Motor neuron (in vitro differentiated cells): ENCODE measurements at regions not wholly inside any gene's neighbourhood (a gene's known extent, or its start where the extent isn't known, plus 50 kb on each side); places are given as distances from the start of the nearest gene placed in this dataset.
A peak's percentile ranks its signal among the peaks of the same experiment; 100 is the strongest.
"Not testable (repeated sequence)": the region's sequence is repeated elsewhere in the genome, so short reads cannot be mapped to it uniquely, and the experiment has no call there.

Experiments
- ATAC-seq, 8 experiments: fragments of 200-7000 bp; cut with Tn5 transposase; replicated peaks in 6 of 8; 2 replicates each; pipeline ENCODE4 v1.8.0; 2021; ENCODE audit warnings: mild to moderate bottlenecking in 8 of 8, moderate library complexity in 8 of 8
- H3K27ac ChIP-seq, 2 donors: fragments of 250-450 bp; sonication (Bioruptor Pico); 2 replicates each; pipeline ENCODE4 v1.9.0; 2021; ENCODE audit warnings: antibody characterized with exemption in 2 of 2, mild to moderate bottlenecking in 2 of 2, moderate library complexity in 1 of 2
- H3K4me1 ChIP-seq, 2 donors: fragments of 250-450 bp; sonication (Bioruptor Pico); replicated peaks in 1 of 2; 2 replicates each; pipeline ENCODE4 v1.6.1; 2021; ENCODE audit warnings: antibody characterized with exemption in 2 of 2, mild to moderate bottlenecking in 2 of 2, moderate library complexity in 1 of 2
- H3K4me3 ChIP-seq, 5 donors: fragments of 250-450 bp; sonication (Bioruptor Pico); 2 replicates each; pipeline ENCODE4 v1.9.0; 2021; ENCODE audit warnings: antibody characterized with exemption in 5 of 5, mild to moderate bottlenecking in 5 of 5, moderate library complexity in 4 of 5
- WGBS, 10 experiments: fragments of 450-650 bp; shearing (Covaris generic); methylation state at CpG; one replicate each; pipeline ENCODE4 v1.0.0; 2022; 5-methylcytosine and 5-hydroxymethylcytosine counted together
- in situ Hi-C, 9 experiments: fragments of 400-800 bp; cut with MboI; loops; one replicate each; pipeline ENCODE4 v1.15.0; 2021; ENCODE audit warnings: low sequenced_read_pairs in 9 of 9, low pct_unique_long_range_greater_than_20kb in 2 of 9; ENCODE audit not compliant: unreplicated experiment in 9 of 9

DNA sequence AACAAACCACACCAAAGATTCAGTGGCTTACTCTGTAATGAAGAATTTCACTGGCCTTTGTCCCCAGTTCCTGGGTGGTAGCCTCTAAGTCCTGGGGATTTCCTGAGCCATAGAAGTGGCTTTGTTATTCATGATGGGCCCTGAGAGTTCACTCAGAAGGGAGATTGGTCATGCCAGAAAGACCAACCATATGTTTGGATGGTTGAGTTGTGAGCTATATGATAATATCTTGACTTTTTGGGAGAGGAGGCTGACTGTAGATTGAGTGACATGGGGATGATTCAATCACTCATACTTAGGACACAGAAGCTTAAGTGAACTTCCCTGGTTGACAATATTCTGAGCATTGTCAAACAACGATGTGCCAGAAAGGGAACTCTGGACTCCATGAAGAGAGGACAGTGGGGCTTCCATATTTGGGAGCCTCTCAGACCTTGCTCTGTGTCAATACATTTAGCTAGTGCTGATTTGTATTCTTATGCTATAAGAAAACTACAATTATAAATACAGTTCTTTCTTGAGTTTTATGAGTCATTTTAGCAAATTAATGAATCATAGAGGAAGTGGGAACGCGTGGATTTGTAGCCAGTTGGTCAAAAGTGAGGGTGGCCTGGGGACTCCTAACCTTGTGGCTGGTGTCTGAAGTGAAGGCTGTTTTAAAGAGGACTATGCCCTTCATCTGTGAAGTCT lies 392.0 kb downstream of the GBA3 start:
- no peak overlapping the region for H3K27ac ChIP-seq
- H3K4me1 ChIP-seq = no peaks in the 10 kb centered on the region
- ATAC-seq = peak in 1 of 8 experiments; percentile 96
- no peak overlapping the region for H3K4me3 ChIP-seq
- 13 to 100% (median 82%) methylated on average over 1 to 3 of the region's 3 CpGs; no CpG with 5 or more reads in 2 of the 10 experiments for WGBS, 10 experiments
- in situ Hi-C loops = no loop called here

DNA sequence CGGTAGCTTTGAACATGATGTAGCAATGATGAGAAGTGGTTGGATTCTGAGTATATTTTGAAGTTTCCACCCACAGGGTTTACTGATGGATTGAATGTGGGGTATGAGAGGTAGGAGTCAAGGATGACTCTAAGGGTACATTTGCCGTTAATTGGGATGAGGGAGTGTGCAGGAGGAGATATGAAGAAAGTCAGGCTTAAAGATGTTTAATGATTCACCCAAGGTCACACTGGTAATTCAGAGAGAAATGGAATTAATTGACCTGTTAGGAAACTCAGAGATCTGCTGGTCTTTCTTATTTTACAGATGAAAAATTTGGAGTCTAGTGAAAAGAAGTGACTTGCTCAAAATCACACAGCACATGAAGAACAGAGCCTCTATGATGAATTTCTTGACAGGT lies 390.7 kb downstream of the GBA3 start:
- no peak overlapping the region for H3K27ac ChIP-seq
- in situ Hi-C loops = no loop called here
- ATAC-seq = no peak
- H3K4me1 ChIP-seq = no peaks in the 10 kb centered on the region
- H3K4me3 ChIP-seq = no peak overlapping the region
- 20 to 92% (median 73%) methylated on average over 1 to 2 of the region's 2 CpGs; no CpG with 5 or more reads in 2 of the 10 experiments for WGBS, 10 experiments

DNA sequence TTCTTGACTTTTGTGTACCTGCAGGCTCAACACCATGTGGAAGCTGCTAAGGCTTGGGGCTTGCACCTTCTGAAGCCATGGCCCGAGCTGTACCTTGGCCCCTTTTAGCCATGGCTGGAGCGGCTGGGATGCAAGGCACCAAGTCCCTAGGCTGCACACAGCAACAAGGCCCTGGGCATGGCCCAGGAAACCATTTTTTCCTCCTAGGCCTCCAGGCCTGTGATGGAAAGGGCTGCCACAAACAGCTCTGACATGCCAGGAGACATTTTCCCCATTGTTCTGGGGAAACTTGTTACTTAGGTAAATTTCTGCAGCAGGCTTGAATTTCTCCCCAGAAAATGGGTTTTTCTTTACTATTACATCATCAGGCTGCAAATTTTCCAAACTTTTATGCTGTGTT lies 387.4 kb downstream of the GBA3 start:
- H3K27ac ChIP-seq, ATAC-seq, H3K4me1 ChIP-seq, H3K4me3 ChIP-seq, in situ Hi-C loops: not testable (repeated sequence)
- 0 to 83% methylated on average over 1 of the region's 2 CpGs; no CpG with 5 or more reads in 8 of the 10 experiments for WGBS, 10 experiments

DNA sequence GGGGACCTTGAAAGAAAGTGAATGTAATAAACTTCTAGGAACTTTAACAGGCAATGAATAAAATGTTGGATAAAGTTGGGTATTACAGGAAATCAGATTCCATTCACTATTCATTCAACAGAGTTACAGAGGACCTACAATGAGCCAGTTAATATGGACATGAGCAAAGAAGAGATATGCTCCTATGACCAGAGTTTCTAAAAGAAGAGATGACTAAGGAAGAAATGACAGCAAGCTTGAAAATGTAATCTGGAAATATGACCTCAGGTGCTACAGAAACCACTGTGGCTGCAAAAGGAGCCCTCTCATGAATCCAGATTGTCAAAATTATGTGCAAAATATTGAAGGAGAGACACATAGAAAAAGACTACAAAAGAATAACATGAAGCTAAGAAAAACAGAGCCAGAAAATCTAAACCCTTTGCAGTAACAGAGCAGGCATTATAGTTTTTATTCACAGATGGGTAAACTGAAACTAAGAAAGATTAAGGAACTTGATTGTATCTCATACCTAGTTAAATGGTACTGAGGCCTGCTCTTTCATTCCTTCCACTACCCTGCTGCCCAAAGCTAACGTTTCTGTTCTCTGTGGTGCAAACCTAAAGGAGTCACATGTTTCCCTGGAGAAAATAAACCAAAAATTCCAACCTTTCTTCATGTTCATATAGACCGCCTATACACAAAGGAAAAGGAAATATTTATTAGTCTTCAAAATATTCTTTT lies 378.3 kb downstream of the GBA3 start:
- 27 to 100% (median 82%) methylated on average over 1 to 2 of the region's 2 CpGs; no CpG with 5 or more reads in 2 of the 10 experiments for WGBS, 10 experiments
- Histone ChIP-seq H3K27ac (no peak overlapping the region), H3K4me1 (no peaks in the 10 kb centered on the region), H3K4me3 (no peak overlapping the region)
- in situ Hi-C loops = no loop called here
- ATAC-seq = no peak

DNA sequence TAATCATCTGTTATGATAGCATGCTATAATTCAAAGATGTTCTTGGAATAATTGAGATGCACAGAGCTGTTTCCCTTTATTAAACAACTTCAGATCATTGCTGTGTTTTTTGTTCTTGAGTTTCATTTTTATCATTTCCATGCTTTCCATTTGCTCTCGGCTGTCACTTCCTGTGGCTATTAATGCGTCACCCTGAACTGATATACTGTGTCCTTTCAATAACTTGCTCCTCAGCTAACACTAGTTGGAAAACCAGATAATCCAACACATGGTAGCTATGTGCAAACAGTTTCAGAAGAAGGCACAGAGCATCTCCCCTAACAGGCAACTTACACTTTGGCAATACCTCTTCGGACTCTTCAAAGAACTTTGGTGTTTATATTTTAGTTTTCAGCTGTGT lies 376.0 kb downstream of the GBA3 start:
- in situ Hi-C loops = no loop called here
- ATAC-seq = no peak
- Histone ChIP-seq H3K4me1 (no peaks in the 10 kb centered on the region), H3K4me3 (no peak overlapping the region), H3K27ac (no peak overlapping the region)
- WGBS, 10 experiments = 0 to 100% (median 91%) methylated on average over 2 to 3 of the region's 3 CpGs

DNA sequence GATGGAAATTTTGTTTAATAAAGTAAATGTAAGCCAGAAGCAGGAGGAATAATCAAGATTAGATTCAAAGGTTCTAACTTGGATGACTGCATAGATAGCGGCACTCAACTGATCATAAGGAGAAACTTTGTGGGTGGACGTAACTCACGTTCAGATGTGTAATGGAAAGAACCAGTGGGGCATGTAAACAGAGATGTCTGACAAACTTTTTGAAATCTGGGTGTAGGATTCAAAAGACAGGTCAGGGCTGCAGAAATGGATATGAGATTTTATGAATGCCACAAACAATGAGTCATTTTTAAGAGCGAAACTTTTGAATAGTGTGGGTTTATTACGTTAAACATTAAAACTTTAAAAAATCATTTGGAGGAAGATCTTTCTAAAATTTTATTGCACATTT lies 375.6 kb downstream of the GBA3 start:
- in situ Hi-C loops = no loop called here
- H3K4me3 ChIP-seq = no peak overlapping the region
- 39 to 100% (median 90%) methylated on average over 2 to 5 of the region's 5 CpGs for WGBS, 10 experiments
- no peaks in the 10 kb centered on the region for H3K4me1 ChIP-seq
- ATAC-seq = no peak
- no peak overlapping the region for H3K27ac ChIP-seq

DNA sequence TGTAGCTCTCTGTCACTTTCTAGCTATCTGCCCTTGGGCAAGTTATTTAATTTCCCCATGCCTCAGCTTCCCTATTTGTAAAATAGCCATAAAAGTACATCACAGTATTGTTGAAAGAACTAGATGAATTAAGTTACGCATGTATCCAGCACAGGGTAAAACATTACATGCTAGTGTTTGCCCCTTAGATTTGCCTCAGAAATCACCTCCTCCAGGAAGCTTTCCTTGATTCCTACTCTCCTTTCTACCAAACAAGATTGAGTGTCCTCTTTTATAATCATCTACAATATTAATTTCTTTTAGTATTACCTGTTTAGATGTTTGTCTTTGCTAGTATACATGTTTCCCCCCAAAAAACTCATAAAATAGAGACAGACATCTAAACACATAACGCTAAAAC lies 369.5 kb downstream of the GBA3 start:
- in situ Hi-C loops = no loop called here
- Histone ChIP-seq H3K27ac (no peak overlapping the region), H3K4me1 (no peaks in the 10 kb centered on the region), H3K4me3 (no peak overlapping the region)
- ATAC-seq = no peak
- WGBS, 10 experiments = 23 to 100% (median 87%) methylated on average over 1 to 2 of the region's 2 CpGs; no CpG with 5 or more reads in 2 of the 10 experiments

DNA sequence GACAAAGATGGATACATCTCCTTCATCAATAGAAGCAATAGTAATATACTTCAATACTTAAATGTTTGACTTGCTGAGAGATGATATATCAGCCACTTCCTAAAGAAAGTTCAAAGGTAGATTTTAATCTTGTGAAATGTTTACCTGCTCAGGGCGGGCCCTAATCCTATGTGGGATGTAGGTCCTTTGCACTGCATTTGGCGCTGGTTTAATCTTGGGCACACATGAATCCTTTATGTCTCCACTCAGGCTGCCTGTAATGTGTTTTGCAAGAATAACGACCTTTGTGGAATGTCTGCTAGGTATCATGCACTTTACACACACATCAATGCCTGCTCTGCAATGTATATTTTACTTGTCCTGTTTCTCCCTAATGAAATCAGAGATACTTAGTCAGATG lies 368.7 kb downstream of the GBA3 start:
- no peak for ATAC-seq
- in situ Hi-C loops = no loop called here
- no peak overlapping the region for H3K27ac ChIP-seq
- 0 to 100% (median 80%) methylated on average over 1 to 3 of the region's 3 CpGs; no CpG with 5 or more reads in 1 of the 10 experiments for WGBS, 10 experiments
- H3K4me3 ChIP-seq = no peak overlapping the region
- H3K4me1 ChIP-seq = no peaks in the 10 kb centered on the region

DNA sequence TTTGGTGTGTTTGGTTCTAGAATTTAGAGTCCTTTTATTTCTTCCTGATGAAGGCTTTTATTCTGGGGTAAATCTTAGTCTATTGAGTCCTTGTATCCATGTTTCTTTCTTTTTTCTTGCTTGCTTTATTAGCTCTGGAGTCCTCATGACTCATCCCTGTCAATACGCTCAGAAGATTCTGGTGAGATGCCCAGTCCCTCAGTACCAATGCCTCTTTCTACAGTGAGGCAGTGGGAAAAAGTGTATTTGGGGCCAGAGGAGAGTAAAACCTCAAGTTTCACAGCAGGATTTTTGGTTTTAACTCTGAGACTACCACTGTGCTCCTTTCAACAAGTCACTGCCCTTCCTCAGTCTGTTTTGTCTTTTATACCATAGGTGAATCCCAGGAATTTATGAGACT lies 368.0 kb downstream of the GBA3 start:
- WGBS, 10 experiments = 0 to 100% (median 83%) methylated on average over 1 of the region's 1 CpG; no CpG with 5 or more reads in 3 of the 10 experiments
- in situ Hi-C loops = no loop called here

DNA sequence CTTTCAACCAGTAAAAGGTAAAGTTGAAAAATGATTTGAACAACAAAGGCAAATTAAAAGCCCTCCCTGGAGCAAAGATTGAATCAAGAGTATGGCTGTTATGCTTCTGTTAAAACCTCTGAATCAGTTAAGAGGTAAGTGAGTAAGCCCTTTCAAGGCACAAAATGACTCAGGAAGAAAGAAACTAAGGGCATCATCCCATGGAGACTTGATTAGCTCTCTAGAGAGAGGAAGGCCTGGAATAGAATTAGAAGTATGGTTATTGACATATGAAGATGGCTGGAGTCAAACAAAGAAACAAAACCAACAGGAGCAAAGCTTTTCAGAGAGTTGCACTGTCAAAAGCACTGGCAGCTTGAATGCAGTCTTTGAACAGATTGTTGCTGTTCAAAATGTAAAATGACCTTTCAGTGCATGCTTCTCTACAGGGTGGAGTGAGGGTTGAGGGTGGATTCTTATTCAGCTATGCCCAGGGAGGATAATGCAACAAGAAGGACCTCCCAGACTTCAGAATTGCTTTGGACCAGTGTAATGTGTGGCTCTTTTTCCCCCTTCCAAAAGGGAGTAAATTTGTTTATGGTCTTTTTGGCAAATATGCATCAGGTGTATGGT lies 365.5 kb downstream of the GBA3 start:
- Histone ChIP-seq H3K4me1 (no peaks in the 10 kb centered on the region), H3K4me3 (no peak overlapping the region), H3K27ac (no peak overlapping the region)
- in situ Hi-C loops = no loop called here
- ATAC-seq = peak in 5 of 8 experiments; percentile 45 to 77 (median 69)

More for the DNA sequence above, 368.0 kb downstream of the GBA3 start:
- H3K4me1 ChIP-seq = no peaks in the 10 kb centered on the region
- peak in 1 of 8 experiments; percentile 53 for ATAC-seq
- H3K27ac ChIP-seq = no peak overlapping the region
- H3K4me3 ChIP-seq = no peak overlapping the region

DNA sequence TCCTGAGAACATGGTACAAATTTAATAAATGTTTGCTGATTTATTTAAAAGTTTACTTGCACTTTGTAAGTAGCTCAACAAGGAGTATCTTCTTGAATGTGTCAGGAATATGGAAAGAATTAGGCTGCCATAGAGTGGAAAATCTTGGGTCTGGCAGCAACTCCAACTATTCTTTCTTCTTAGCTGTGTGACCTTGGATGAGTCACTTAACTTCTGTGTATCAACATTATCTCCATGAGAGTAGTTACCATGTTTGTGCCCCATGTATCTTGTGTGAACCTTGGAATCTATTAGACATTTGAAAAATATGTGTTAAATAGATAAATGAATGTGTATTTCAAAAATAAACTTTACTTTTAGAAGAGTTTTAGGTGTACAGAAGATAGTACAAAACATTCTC lies 348.8 kb downstream of the GBA3 start:
- no peak for ATAC-seq
- in situ Hi-C loops = no loop called here
- peaks cover 9 to 20% of the 10 kb centered on the region in 2 donors for H3K4me1 ChIP-seq
- no peak overlapping the region for H3K4me3 ChIP-seq
- H3K27ac ChIP-seq = no peak overlapping the region

DNA sequence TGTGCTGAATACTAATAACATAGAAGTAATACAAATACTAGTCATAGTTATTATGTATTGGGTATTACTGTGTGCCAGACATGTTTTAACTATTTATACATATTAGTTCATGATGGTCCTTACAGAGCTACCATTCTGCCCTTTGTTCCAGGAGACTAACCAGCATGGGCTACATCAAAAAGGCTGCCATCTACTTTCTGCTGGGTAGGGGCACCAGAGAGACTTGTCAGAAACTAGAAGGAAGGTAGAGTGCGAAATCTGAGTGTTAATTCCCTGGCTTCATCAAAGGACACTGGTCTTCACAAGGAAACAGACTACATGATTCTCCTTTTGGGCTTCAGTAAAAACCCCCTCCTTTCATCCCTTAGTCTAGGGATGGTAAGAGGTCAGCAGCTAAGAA lies 347.8 kb downstream of the GBA3 start:
- in situ Hi-C loops = no loop called here
- peaks cover 9 to 20% of the 10 kb centered on the region in 2 donors for H3K4me1 ChIP-seq
- H3K4me3 ChIP-seq = no peak overlapping the region
- H3K27ac ChIP-seq = no peak overlapping the region
- ATAC-seq = no peak
- WGBS, 10 experiments = 0 to 100% (median 100%) methylated on average over 1 of the region's 1 CpG; no CpG with 5 or more reads in 5 of the 10 experiments

DNA sequence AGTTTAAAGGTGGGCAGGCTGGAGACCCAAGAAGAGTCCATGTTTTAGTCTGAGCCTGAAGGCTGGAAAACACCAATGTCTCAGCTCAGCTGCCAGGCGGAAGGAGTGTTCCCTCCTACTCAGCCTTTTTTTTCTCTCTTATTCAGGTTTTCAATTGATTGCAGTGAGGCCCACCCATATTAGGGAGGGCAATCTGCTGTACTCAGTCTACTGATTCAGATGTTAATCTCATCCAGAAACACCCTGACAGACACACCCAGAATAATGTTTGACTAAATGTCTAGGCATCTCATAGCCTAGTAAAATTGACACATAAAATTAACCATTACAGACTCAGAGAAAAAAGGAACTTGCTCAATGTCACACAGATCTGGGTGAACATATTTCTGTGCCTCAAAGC lies 347.1 kb downstream of the GBA3 start:
- H3K27ac ChIP-seq = no peak overlapping the region
- 0 to 22% (median 0%) methylated on average over 1 of the region's 1 CpG; no CpG with 5 or more reads in 5 of the 10 experiments for WGBS, 10 experiments
- peak; percentile 69 to 96 (median 85) for ATAC-seq
- in situ Hi-C loops = no loop called here
- H3K4me1 ChIP-seq = peaks cover 9 to 20% of the 10 kb centered on the region in 2 donors
- no peak overlapping the region for H3K4me3 ChIP-seq
